IMR-90 (cell line): ENCODE measurements at regions not wholly inside any gene's neighbourhood (a gene's known extent, or its start where the extent isn't known, plus 50 kb on each side); places are given as distances from the start of the nearest gene placed in this dataset.
A peak's percentile ranks its signal among the peaks of the same experiment; 100 is the strongest.

Experiments
- ATAC-seq: fragments of 200-7000 bp; cut with Tn5 transposase; 2 replicates; pipeline ENCODE4 v1.9.1; 2020; ENCODE audit warnings: low read depth, mild to moderate bottlenecking, moderate library complexity
- BruUV-seq: library from RNA; stranded (reverse); fragments of 400-500 nt; replicated peaks from 2 replicates; lab custom pipeline; 2021; lab: Mats Ljungman, UMichigan
- CTCF ChIA-PET: fragments of 300-600 bp; formaldehyde crosslinking; extraction: SDS; loops from one replicate; lab custom pipeline; 2021; ENCODE audit warnings: antibody characterized with exemption; lab: Yijun Ruan, JAX
- POLR2A ChIA-PET: fragments of 300-600 bp; sonication (Branson Sonifier 250); formaldehyde crosslinking; loops from one replicate; lab custom pipeline; 2022; ENCODE audit warnings: antibody characterized with exemption; ENCODE audit not compliant: unreplicated experiment; lab: Charles Lee
- DNase-seq: peaks from one replicate; pipeline ENCODE4 v3.0.0; 2013
- H2AFZ ChIP-seq: replicated peaks from 2 replicates; pipeline ENCODE3; 2013; ENCODE audit warnings: low read length, mild to moderate bottlenecking; ENCODE audit not compliant: poor library complexity
- H2AK5ac ChIP-seq: 2 replicates; pipeline ENCODE4 v1.6.1; 2013; ENCODE audit warnings: low read depth, low read length, inconsistent platforms
- H2AK9ac ChIP-seq: replicated peaks from 2 replicates; pipeline ENCODE3; 2013; ENCODE audit warnings: mild to moderate bottlenecking, low read depth, low read length, moderate library complexity; ENCODE audit not compliant: poor library complexity
- H2BK120ac ChIP-seq: 2 replicates; pipeline ENCODE4 v1.6.1; 2013; ENCODE audit warnings: low read depth, low read length, inconsistent platforms
- H2BK15ac ChIP-seq: 3 replicates; pipeline ENCODE4 v1.6.1; 2013; ENCODE audit warnings: low read depth, low read length, inconsistent platforms
- H2BK20ac ChIP-seq: 2 replicates; pipeline ENCODE4 v1.6.1; 2013; ENCODE audit warnings: low read depth, mild to moderate bottlenecking, inconsistent platforms, low read length, moderate library complexity
- H2BK5ac ChIP-seq: 2 replicates; pipeline ENCODE4 v1.6.1; 2013; ENCODE audit warnings: mild to moderate bottlenecking, low read depth, low read length, inconsistent platforms; ENCODE audit not compliant: poor library complexity, severe bottlenecking
- H3K14ac ChIP-seq: replicated peaks from 2 replicates; pipeline ENCODE4 v1.6.1; 2013; ENCODE audit warnings: low read depth, low read length, inconsistent platforms
- H3K18ac ChIP-seq: 2 replicates; pipeline ENCODE4 v1.6.1; 2013; ENCODE audit warnings: low read depth, low read length, control low read depth
- H3K23ac ChIP-seq: 2 replicates; pipeline ENCODE4 v1.6.1; 2013; ENCODE audit warnings: low read depth, low read length, inconsistent platforms
- H3K27ac ChIP-seq: 2 replicates; pipeline ENCODE4 v1.5.1; 2013; ENCODE audit warnings: mild to moderate bottlenecking, control low read depth, low read length; ENCODE audit not compliant: insufficient read depth
- H3K27me3 ChIP-seq: 2 replicates; pipeline ENCODE4 v1.6.1; 2013; ENCODE audit warnings: low read length; ENCODE audit not compliant: control insufficient read depth, insufficient read depth
- H3K36me3 ChIP-seq: 2 replicates; pipeline ENCODE4 v1.6.1; 2013; ENCODE audit warnings: low read length, mixed read lengths; ENCODE audit not compliant: control insufficient read depth, insufficient read depth
- H3K4ac ChIP-seq: 2 replicates; pipeline ENCODE4 v1.6.1; 2013; ENCODE audit warnings: low read depth, low read length, inconsistent platforms
- H3K4me1 ChIP-seq: 2 replicates; pipeline ENCODE4 v1.6.1; 2013; ENCODE audit warnings: low read length, mixed read lengths; ENCODE audit not compliant: control insufficient read depth, insufficient read depth
- H3K4me2 ChIP-seq: 2 replicates; pipeline ENCODE4 v1.6.1; 2013; ENCODE audit warnings: low read depth, mild to moderate bottlenecking, control low read depth, low read length, moderate library complexity
- H3K4me3 ChIP-seq: 2 replicates; pipeline ENCODE4 v1.5.1; 2013; ENCODE audit warnings: low read depth, mild to moderate bottlenecking, control low read depth, low read length, moderate library complexity; ENCODE audit not compliant: insufficient read depth
- H3K56ac ChIP-seq: 2 replicates; pipeline ENCODE4 v1.6.1; 2013; ENCODE audit warnings: low read length, inconsistent platforms; ENCODE audit not compliant: insufficient read depth; ENCODE audit errors: extremely low read depth
- H3K79me1 ChIP-seq, 2 experiments: 2 replicates each; pipeline ENCODE4 v1.6.1; 2013; ENCODE audit warnings: low read length in 2 of 2, inconsistent platforms in 1 of 2, low read depth in 1 of 2
- H3K9ac ChIP-seq: 2 replicates; pipeline ENCODE4 v1.6.1; 2013; ENCODE audit warnings: low read depth, low read length, control low read depth
- H3K9me1 ChIP-seq: 2 replicates; pipeline ENCODE4 v1.6.1; 2013; ENCODE audit warnings: low read length, inconsistent platforms; ENCODE audit not compliant: insufficient read depth
- H3K9me3 ChIP-seq: 2 replicates; pipeline ENCODE4 v1.6.1; 2013; ENCODE audit warnings: low read length; ENCODE audit not compliant: control insufficient read depth, insufficient read depth
- H4K20me1 ChIP-seq: 2 replicates; pipeline ENCODE4 v1.6.1; 2013; ENCODE audit warnings: low read length, inconsistent platforms; ENCODE audit not compliant: insufficient read depth
- H4K5ac ChIP-seq: 2 replicates; pipeline ENCODE4 v1.6.1; 2013; ENCODE audit warnings: mild to moderate bottlenecking, low read depth, low read length, control low read depth
- H4K8ac ChIP-seq, 2 experiments: 2 replicates each; pipeline ENCODE4 v1.6.1; 2013; ENCODE audit warnings: low read depth in 2 of 2, low read length in 2 of 2, control low read depth in 1 of 2, inconsistent platforms in 1 of 2
- H4K91ac ChIP-seq: 2 replicates; pipeline ENCODE4 v1.6.1; 2013; ENCODE audit warnings: low read depth, low read length, inconsistent platforms; ENCODE audit not compliant: insufficient read depth
- FOS ChIP-seq: fragments of 150-350 bp; IDR thresholded peaks from 2 replicates; pipeline ENCODE4 v1.6.1; 2016; ENCODE audit warnings: low read depth, low read length
- WGBS, 2 experiments: methylation state at CpG; one replicate each; pipeline versions ENCODE4 v1.1.5 to v1.1.7; 2013; ENCODE audit warnings: missing lambda C conversion rate in 2 of 2; ENCODE audit not compliant: insufficient read length in 1 of 2; ENCODE audit errors: extremely low coverage in 2 of 2; 5-methylcytosine and 5-hydroxymethylcytosine counted together
- dilution Hi-C: fragments of 300-500 bp; cut with HindIII; formaldehyde crosslinking; loops from one replicate; pipeline ENCODE4 v1.14.3; 2018; ENCODE audit warnings: low sequenced_read_pairs; ENCODE audit not compliant: unreplicated experiment
- in situ Hi-C: fragments of 300-500 bp; cut with MboI; formaldehyde crosslinking; loops from 3 replicates; pipeline ENCODE4 v1.14.3; 2019; ENCODE audit warnings: low sequenced_read_pairs, inconsistent platforms, mixed read lengths
- intact Hi-C: fragments of 100-400 bp; cut with micrococcal nuclease; formaldehyde crosslinking; loops from 2 replicates; pipeline ENCODE4 v1.10.0; 2022

DNA sequence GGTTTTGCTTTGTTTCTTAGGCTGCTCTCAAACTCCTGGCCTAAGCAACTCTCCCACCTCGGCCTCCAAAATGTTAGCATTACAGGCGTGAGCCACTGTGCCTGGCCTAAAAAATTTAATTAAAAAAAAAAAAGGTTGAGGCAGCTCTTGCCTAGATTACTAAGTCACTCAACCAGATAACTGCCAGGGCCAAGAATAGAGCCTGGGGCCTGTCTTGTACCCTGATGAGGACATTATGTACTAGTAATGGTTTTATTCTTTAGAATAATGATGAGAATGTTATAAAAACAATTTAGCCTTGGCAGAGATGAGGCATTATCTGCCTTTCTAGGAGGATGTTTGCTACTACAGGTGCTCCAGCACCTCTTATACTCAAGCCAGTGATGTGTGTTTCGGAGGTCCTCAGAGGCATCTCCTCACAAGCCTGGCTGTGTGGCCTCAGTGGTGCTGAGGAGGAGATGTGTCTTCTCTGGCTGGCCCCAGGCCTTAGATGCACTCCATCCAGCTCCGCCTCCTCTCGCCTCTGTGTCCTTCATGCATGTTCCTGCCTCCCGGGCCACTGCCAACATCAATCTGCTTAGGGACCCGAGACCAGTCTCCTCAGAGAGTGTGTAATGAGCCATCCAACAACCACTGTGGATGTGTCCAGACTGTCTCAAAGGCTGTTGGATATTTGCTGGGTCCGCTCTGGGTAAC is 337.7 kb upstream of the GATB start:
- dilution Hi-C loops = no loop called here
- Histone ChIP-seq H4K91ac (no peak overlapping the region), H3K4ac (no peak overlapping the region), H3K4me2 (no peak overlapping the region), H3K9me1 (peaks cover 3% of the 10 kb centered on the region; the same call in 1 of the 2 replicates), H3K36me3 (no peaks in the 10 kb centered on the region), H2AFZ (peak overlapping the region; percentile 24), H3K27ac (no peak overlapping the region), H3K9me3 (no peaks in the 10 kb centered on the region), H3K27me3 (peaks cover 9% of the 10 kb centered on the region; the same call in 1 of the 2 replicates), H3K4me3 (no peak overlapping the region), H3K56ac (no peak overlapping the region), H2BK5ac (no peak overlapping the region), H2AK9ac (no peak overlapping the region), H2BK120ac (no peak overlapping the region), H2AK5ac (no peak overlapping the region), H3K4me1 (peaks cover 5% of the 10 kb centered on the region), H3K79me1 (no peaks in the 10 kb centered on the region), H4K8ac (no peak overlapping the region), H3K18ac (no peak overlapping the region), H3K9ac (no peak overlapping the region), H3K14ac (no peak overlapping the region), H4K20me1 (no peaks in the 10 kb centered on the region), H2BK20ac (no peak overlapping the region), H2BK15ac (no peak overlapping the region), H3K23ac (no peak overlapping the region), H4K5ac (no peak overlapping the region)
- in situ Hi-C loops = no loop called here
- CTCF ChIA-PET = no interaction called here
- POLR2A ChIA-PET = no interaction called here
- WGBS, 2 experiments = no CpG with 5 or more reads among the region's 8 CpGs
- BruUV-seq = no TSS peak
- no peak for TF ChIP-seq FOS
- no peak for DNase-seq
- intact Hi-C loops = no loop called here
- no peak for ATAC-seq
